Astrocyte (in vitro differentiated cells and primary cell): ENCODE measurements at regions not wholly inside any gene's neighbourhood (a gene's known extent, or its start where the extent isn't known, plus 50 kb on each side); places are given as distances from the start of the nearest gene placed in this dataset.

ENCODE experiments used
- CTCF ChIP-seq: IDR thresholded peaks from 2 replicates; pipeline ENCODE4 v1.5.1; 2011; ENCODE audit warnings: low read depth, mild to moderate bottlenecking, inconsistent platforms, low read length, moderate library complexity; ENCODE audit not compliant: insufficient read depth
- EZH2 ChIP-seq: IDR thresholded peaks from 2 replicates; pipeline ENCODE4 v1.6.1; 2012; ENCODE audit warnings: mild to moderate bottlenecking, low read length, inconsistent platforms; ENCODE audit not compliant: insufficient read depth

GRCh38 chr7:124369310-124369709 lies 336.4 kb upstream of the TMEM229A start:
- TF ChIP-seq CTCF (no peak), EZH2 (no peak)
